Loucy (cell line): ENCODE measurements at regions not wholly inside any gene's neighbourhood (a gene's known extent, or its start where the extent isn't known, plus 50 kb on each side); places are given as distances from the start of the nearest gene placed in this dataset.

Experiments used
- EZH2phosphoT487 ChIP-seq: fragments of 200-600 bp; IDR thresholded peaks from 2 replicates; pipeline ENCODE4 v1.6.1; 2018; ENCODE audit warnings: antibody characterized with exemption, mild to moderate bottlenecking, moderate library complexity, borderline replicate concordance
- TF ChIP-seq, protein P1 (sequence below): fragments of 200-600 bp; sonication (generic); conservative IDR thresholded peaks from 2 replicates; pipeline ENCODE4 v1.5.1; 2014; ENCODE audit warnings: mild to moderate bottlenecking, antibody characterized with exemption, low read length

DNA sequence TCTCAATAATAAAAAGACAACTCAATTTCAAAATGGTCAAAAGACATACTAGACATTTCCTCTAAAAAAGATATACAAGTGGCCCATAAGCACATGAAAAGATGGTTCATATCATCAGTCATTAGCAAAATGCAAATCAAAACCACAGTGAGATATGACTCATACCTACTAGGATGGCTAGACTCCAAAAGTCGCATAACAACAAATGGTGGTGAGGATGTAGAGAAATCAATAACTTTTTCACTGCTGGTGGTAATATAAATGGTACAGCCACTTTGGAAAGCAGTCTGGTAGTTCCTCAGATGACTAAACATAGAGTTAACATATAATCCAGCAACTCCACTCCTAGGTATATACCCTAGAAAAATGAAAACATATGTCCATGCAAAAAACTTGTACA is 242.3 kb upstream of the NOL4 start:
- TF ChIP-seq, protein P1, sequence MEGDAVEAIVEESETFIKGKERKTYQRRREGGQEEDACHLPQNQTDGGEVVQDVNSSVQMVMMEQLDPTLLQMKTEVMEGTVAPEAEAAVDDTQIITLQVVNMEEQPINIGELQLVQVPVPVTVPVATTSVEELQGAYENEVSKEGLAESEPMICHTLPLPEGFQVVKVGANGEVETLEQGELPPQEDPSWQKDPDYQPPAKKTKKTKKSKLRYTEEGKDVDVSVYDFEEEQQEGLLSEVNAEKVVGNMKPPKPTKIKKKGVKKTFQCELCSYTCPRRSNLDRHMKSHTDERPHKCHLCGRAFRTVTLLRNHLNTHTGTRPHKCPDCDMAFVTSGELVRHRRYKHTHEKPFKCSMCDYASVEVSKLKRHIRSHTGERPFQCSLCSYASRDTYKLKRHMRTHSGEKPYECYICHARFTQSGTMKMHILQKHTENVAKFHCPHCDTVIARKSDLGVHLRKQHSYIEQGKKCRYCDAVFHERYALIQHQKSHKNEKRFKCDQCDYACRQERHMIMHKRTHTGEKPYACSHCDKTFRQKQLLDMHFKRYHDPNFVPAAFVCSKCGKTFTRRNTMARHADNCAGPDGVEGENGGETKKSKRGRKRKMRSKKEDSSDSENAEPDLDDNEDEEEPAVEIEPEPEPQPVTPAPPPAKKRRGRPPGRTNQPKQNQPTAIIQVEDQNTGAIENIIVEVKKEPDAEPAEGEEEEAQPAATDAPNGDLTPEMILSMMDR: no peak
- TF ChIP-seq EZH2phosphoT487: no peak
